ENCODE measurements at regions not wholly inside any gene's neighbourhood (a gene's known extent, or its start where the extent isn't known, plus 50 kb on each side); places are given as distances from the start of the nearest gene placed in this dataset.

DNA sequence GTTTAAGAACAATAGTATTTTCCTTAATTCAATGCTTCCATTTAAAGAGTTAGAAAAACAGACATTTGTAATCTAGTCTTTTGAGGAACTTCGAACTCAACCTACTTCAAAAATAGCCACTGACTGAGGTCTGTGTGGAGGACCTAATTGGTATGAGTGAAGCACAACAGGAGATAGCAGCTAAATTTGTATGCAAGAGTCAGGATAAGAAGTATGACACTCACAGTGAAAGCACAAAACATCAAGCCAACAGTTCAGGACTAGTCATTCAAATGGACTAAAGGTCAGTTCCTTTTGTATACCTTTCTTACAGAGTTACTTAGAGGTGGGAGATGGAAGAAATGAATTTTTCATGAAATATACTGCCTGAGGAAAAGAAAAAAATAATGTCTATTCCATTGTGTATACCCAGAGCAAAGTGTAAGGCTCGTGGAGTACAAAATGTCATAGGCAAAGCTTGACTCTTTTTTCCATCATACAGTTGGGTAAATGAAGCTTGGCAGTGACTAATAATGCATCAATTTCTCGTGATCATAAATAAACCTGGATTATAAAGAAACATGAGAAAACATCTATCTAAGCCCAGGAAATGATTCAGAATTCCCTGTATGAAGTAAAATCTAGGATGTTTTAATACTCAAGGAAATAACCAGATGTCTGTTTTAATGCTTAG, 1005.2 kb upstream of the CADM2 start:
- Histone ChIP-seq H4K91ac (ENCODE audit: insufficient read length, low read depth, low read length) (no peak overlapping the region), H2BK5ac (ENCODE audit: insufficient read length, low read length) (no peak overlapping the region), H2BK20ac (ENCODE audit: low read depth, low read length, poor library complexity, severe bottlenecking) (no peak overlapping the region), H3K4ac (ENCODE audit: low read depth, low read length) (no peak overlapping the region), H3K27ac (ENCODE audit: insufficient read length, low read depth, low read length) (no peak overlapping the region), H2BK120ac (ENCODE audit: low read depth, low read length, poor library complexity, severe bottlenecking) (no peak overlapping the region), H3K23me2 (ENCODE audit: insufficient read length, low read depth, low read length, poor library complexity, severe bottlenecking) (no peaks in the 10 kb centered on the region), H3K14ac (ENCODE audit: insufficient read depth, low read length) (no peak overlapping the region), H3K9me3 (ENCODE audit: control insufficient read depth, low read depth, low read length) (no peaks in the 10 kb centered on the region), H2AK5ac (ENCODE audit: insufficient read length, low read length) (no peak overlapping the region), H3K9ac (ENCODE audit: extremely low read depth, insufficient read length, low read length) (no peak overlapping the region), H2AFZ (ENCODE audit: low read length) (no peak overlapping the region), H4K8ac (replicated peaks; ENCODE audit: insufficient read length, low read depth, low read length) (no peak overlapping the region), H3K4me1 (ENCODE audit: insufficient read depth, low read length) (no peaks in the 10 kb centered on the region), H3K23ac (ENCODE audit: insufficient read length, low read depth, low read length) (no peak overlapping the region), H3K27me3 (ENCODE audit: insufficient read depth, low read length) (no peaks in the 10 kb centered on the region), H3K4me2 (ENCODE audit: insufficient read depth, insufficient read length, low read length) (no peak overlapping the region), H3T11ph (ENCODE audit: low read length) (no peak overlapping the region), H4K5ac (ENCODE audit: insufficient read length, low read depth, low read length) (no peak overlapping the region), H4K20me1 (ENCODE audit: control insufficient read depth, insufficient read depth, insufficient read length) (no peaks in the 10 kb centered on the region), H3K56ac (ENCODE audit: insufficient read length, low read depth, low read length) (no peak overlapping the region), H2BK12ac (ENCODE audit: insufficient read length, low read depth, low read length) (no peak overlapping the region), H3K18ac (ENCODE audit: insufficient read length, low read depth, low read length) (no peak overlapping the region), H3K79me2 (ENCODE audit: insufficient read depth, low read length) (no peaks in the 10 kb centered on the region), H2BK15ac (ENCODE audit: low read depth, low read length) (no peak overlapping the region), H3K79me1 (ENCODE audit: insufficient read depth, low read depth, low read length, poor library complexity, severe bottlenecking) (no peaks in the 10 kb centered on the region)
- Mint-ChIP-seq H3K36me3 (ENCODE audit: insufficient read depth in 1 of 3, low read depth in 3 of 3) (no peaks in the 10 kb centered on the region), H3K4me3 (no peak overlapping the region), H3K9me3 (no peaks in the 10 kb centered on the region), H3K27ac (no peak overlapping the region), H3K27me3 (ENCODE audit: low read depth) (no peaks in the 10 kb centered on the region), H3K4me1 (peaks cover 6 to 8% of the 10 kb centered on the region in 2 experiments; a peak in 3 of 4 replicates)
- DNase-seq, result no peak
- TF ChIP-seq, protein P1, sequence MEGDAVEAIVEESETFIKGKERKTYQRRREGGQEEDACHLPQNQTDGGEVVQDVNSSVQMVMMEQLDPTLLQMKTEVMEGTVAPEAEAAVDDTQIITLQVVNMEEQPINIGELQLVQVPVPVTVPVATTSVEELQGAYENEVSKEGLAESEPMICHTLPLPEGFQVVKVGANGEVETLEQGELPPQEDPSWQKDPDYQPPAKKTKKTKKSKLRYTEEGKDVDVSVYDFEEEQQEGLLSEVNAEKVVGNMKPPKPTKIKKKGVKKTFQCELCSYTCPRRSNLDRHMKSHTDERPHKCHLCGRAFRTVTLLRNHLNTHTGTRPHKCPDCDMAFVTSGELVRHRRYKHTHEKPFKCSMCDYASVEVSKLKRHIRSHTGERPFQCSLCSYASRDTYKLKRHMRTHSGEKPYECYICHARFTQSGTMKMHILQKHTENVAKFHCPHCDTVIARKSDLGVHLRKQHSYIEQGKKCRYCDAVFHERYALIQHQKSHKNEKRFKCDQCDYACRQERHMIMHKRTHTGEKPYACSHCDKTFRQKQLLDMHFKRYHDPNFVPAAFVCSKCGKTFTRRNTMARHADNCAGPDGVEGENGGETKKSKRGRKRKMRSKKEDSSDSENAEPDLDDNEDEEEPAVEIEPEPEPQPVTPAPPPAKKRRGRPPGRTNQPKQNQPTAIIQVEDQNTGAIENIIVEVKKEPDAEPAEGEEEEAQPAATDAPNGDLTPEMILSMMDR (conservative IDR thresholded peaks at IDR 0.05), result no peak
- no CpG with 5 or more reads among the region's 3 CpGs for WGBS (ENCODE audit: extremely low coverage, insufficient read length, low lambda C conversion rate)
